Natural killer cell (primary cell): ENCODE measurements at regions not wholly inside any gene's neighbourhood (a gene's known extent, or its start where the extent isn't known, plus 50 kb on each side); places are given as distances from the start of the nearest gene placed in this dataset.

ENCODE experiments used
- ATAC-seq, 3 donors: fragments of 150-1000 bp in 2 of 3; fragments of 200-7000 bp in 1 of 3; cut with Tn5 transposase; 1 replicate in 1 of 3; 2 replicates in 2 of 3; pipeline ENCODE4 v1.10.0; 2021; ENCODE audit warnings: mild to moderate bottlenecking in 2 of 3, moderate library complexity in 2 of 3
- DNase-seq, 2 donors: peaks; one replicate each; pipeline versions ENCODE4 v3.0.0 to v3.0.0-alpha.2; 2013 to 2021; ENCODE audit warnings: mixed read lengths in 1 of 2
- H3K27ac ChIP-seq: one replicate; pipeline ENCODE4 v1.5.1; 2013; ENCODE audit warnings: mild to moderate bottlenecking, low read length
- H3K27me3 ChIP-seq: one replicate; pipeline ENCODE4 v1.6.1; 2013; ENCODE audit warnings: low read length; ENCODE audit not compliant: control insufficient read depth, insufficient read depth
- H3K36me3 ChIP-seq: one replicate; pipeline ENCODE4 v1.6.1; 2013; ENCODE audit warnings: low read length; ENCODE audit not compliant: control insufficient read depth, insufficient read depth
- H3K4me1 ChIP-seq: one replicate; pipeline ENCODE4 v1.6.1; 2013; ENCODE audit warnings: low read length; ENCODE audit not compliant: control insufficient read depth, insufficient read depth
- H3K4me3 ChIP-seq: one replicate; pipeline ENCODE4 v1.5.1; 2013; ENCODE audit warnings: low read length
- H3K9me3 ChIP-seq: one replicate; pipeline ENCODE4 v1.6.1; 2013; ENCODE audit warnings: low read length; ENCODE audit not compliant: control insufficient read depth, insufficient read depth
- H3K27ac Mint-ChIP-seq, 2 donors: one replicate each; pipeline ENCODE4 v1.8.0; 2022; ENCODE audit warnings: mild to moderate bottlenecking in 2 of 2, mixed read lengths in 2 of 2, moderate library complexity in 1 of 2
- H3K27me3 Mint-ChIP-seq, 2 donors: one replicate each; pipeline ENCODE4 v1.8.0; 2022; ENCODE audit warnings: low read depth in 2 of 2, mixed read lengths in 2 of 2
- H3K36me3 Mint-ChIP-seq: one replicate; pipeline ENCODE4 v1.8.0; 2022; ENCODE audit warnings: mixed read lengths
- H3K4me1 Mint-ChIP-seq, 2 donors: one replicate each; pipeline ENCODE4 v1.8.0; 2022; ENCODE audit warnings: mixed read lengths in 2 of 2
- H3K4me3 Mint-ChIP-seq: one replicate; pipeline ENCODE4 v1.8.0; 2022; ENCODE audit warnings: mild to moderate bottlenecking, moderate library complexity, mixed read lengths
- H3K9me3 Mint-ChIP-seq, 2 donors: one replicate each; pipeline ENCODE4 v1.8.0; 2022; ENCODE audit warnings: mixed read lengths in 2 of 2
- WGBS: methylation state at CpG from one replicate; pipeline ENCODE4 v1.1.7; 2013; ENCODE audit warnings: missing lambda C conversion rate; ENCODE audit not compliant: insufficient coverage; 5-methylcytosine and 5-hydroxymethylcytosine counted together
- intact Hi-C: fragments of 100-400 bp; cut with micrococcal nuclease; formaldehyde crosslinking; loops from one replicate; pipeline ENCODE4 v1.14.2; 2022
- TF ChIP-seq, protein P1 (sequence below): fragments of 200-600 bp; IDR thresholded peaks from one replicate; pipeline ENCODE4 v1.8.0; 2022; ENCODE audit warnings: antibody characterized with exemption

DNA sequence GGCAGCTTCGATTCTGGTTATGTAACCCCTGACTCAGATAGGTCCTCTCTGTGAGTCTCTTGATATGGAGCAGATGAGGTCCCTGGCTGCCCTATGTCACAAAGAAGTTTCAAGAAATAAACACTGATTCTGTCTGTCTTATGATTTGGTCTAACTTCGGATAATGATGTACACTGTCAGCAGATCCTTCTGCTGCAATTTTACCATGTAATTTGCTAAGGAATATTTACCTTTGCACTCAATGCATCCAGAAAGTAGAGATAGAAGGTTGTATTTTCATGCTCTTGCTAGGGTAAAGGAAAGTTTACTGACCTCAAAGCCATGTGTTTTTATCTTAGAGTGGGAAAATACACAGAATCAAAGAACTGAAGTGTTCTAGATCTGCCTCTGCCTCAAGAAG lies 98.2 kb downstream of the KLF5 start:
- Mint-ChIP-seq H3K36me3 (no peaks in the 10 kb centered on the region), H3K27ac (no peak overlapping the region), H3K9me3 (peaks cover 0 to 3% of the 10 kb centered on the region in 2 donors), H3K27me3 (peaks cover 0 to 3% of the 10 kb centered on the region in 2 donors), H3K4me1 (no peaks in the 10 kb centered on the region), H3K4me3 (no peak overlapping the region)
- Histone ChIP-seq H3K4me1 (no peaks in the 10 kb centered on the region), H3K27ac (no peak overlapping the region), H3K27me3 (no peaks in the 10 kb centered on the region), H3K4me3 (no peak overlapping the region), H3K9me3 (no peaks in the 10 kb centered on the region), H3K36me3 (no peaks in the 10 kb centered on the region)
- 77% methylated on average over 2 of the region's 2 CpGs for WGBS
- no peak for DNase-seq
- no peak for ATAC-seq
- intact Hi-C loops, result no loop called here
- TF ChIP-seq, protein P1, sequence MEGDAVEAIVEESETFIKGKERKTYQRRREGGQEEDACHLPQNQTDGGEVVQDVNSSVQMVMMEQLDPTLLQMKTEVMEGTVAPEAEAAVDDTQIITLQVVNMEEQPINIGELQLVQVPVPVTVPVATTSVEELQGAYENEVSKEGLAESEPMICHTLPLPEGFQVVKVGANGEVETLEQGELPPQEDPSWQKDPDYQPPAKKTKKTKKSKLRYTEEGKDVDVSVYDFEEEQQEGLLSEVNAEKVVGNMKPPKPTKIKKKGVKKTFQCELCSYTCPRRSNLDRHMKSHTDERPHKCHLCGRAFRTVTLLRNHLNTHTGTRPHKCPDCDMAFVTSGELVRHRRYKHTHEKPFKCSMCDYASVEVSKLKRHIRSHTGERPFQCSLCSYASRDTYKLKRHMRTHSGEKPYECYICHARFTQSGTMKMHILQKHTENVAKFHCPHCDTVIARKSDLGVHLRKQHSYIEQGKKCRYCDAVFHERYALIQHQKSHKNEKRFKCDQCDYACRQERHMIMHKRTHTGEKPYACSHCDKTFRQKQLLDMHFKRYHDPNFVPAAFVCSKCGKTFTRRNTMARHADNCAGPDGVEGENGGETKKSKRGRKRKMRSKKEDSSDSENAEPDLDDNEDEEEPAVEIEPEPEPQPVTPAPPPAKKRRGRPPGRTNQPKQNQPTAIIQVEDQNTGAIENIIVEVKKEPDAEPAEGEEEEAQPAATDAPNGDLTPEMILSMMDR, result no peak

DNA sequence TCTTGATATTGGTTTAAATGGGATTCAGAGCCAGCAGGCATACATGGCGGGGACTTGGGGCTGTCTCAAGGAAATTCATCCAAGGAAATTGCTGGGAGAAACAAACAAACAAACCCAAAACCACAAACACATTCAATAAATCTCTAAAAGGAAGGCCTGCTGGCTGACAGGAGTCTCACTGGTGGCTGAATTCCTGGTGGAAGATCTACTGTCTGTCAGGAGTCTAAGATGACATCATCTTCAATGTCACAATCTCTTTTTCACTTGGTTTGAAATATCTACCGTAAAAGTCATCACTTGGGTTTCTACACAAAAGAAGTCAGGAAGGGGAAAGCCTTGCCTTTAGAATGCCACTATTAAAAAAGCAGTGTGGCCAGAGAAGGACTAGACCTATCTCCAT lies 87.9 kb downstream of the KLF5 start:
- Histone ChIP-seq H3K36me3 (no peaks in the 10 kb centered on the region), H3K9me3 (no peaks in the 10 kb centered on the region), H3K27ac (no peak overlapping the region), H3K4me1 (no peaks in the 10 kb centered on the region), H3K27me3 (no peaks in the 10 kb centered on the region), H3K4me3 (no peak overlapping the region)
- 100% methylated on average over 1 of the region's 2 CpGs for WGBS
- intact Hi-C loops, result no loop called here
- no peaks in the 10 kb centered on the region for H3K36me3 Mint-ChIP-seq
- ATAC-seq (no peak), DNase-seq (no peak)
- H3K4me3 Mint-ChIP-seq, result no peak overlapping the region
- no peaks in the 10 kb centered on the region for H3K27me3 Mint-ChIP-seq
- no peaks in the 10 kb centered on the region for H3K9me3 Mint-ChIP-seq
- H3K4me1 Mint-ChIP-seq, result no peaks in the 10 kb centered on the region
- no peak overlapping the region for H3K27ac Mint-ChIP-seq
- TF ChIP-seq, protein P1, result no peak

DNA sequence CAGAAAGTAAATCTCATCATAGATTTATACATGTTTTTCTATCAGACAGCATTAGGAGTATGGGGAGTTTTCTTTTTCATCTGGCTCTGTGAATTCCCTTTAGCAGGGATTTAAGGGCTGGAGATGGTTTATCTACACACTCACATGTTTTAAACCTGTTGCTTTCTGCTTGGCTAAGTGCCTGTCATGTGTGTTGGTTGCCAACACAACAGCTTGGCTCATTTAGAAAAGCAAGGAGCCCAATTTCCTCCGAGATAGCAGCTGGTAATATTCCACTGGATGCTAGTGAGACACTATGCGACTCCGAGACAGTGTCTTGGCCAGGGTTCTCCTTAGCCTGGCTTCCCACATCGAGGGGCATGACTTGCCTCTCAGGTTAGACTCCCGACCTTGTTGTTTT lies 83.3 kb downstream of the KLF5 start:
- H3K27me3 ChIP-seq, result no peaks in the 10 kb centered on the region
- DNase-seq, result no peak
- no peaks in the 10 kb centered on the region for H3K9me3 Mint-ChIP-seq
- no peak overlapping the region for H3K27ac Mint-ChIP-seq
- H3K4me3 Mint-ChIP-seq, result no peak overlapping the region
- H3K36me3 ChIP-seq, result no peaks in the 10 kb centered on the region
- TF ChIP-seq, protein P1, result no peak
- no peak overlapping the region for H3K27ac ChIP-seq
- no peaks in the 10 kb centered on the region for H3K4me1 ChIP-seq
- no peaks in the 10 kb centered on the region for H3K27me3 Mint-ChIP-seq
- no peaks in the 10 kb centered on the region for H3K36me3 Mint-ChIP-seq
- 86% methylated on average over 5 of the region's 5 CpGs for WGBS
- H3K4me3 ChIP-seq, result no peak overlapping the region
- H3K4me1 Mint-ChIP-seq, result no peaks in the 10 kb centered on the region
- ATAC-seq, result no peak
- no peaks in the 10 kb centered on the region for H3K9me3 ChIP-seq
- intact Hi-C loops, result no loop called here

DNA sequence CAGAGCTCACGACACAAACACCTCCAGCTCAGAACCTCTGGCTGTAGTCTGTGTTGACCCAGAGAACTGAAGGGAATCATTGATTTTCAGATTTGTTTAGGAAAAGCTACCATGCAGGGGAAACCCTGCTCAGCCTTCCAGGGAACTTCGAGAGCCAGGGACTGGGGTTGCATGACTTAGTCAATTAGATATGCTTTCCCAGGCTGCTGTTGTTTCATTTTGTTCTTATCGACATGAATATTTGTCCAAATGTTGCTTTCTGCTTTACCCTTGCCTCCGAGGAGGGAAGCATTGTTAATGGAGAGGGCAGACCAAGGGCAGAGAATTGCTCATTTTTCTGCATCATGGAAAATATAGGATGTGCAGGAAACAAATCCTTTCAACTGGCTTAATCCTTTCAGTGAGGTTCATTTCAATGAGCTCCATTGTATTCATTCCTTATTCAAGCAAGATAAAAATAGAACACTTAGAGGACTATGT lies 82.5 kb downstream of the KLF5 start:
- TF ChIP-seq, protein P1, result no peak
- 91% methylated on average over 4 of the region's 4 CpGs for WGBS

More for the DNA sequence above, 82.5 kb downstream of the KLF5 start:
- no peaks in the 10 kb centered on the region for H3K4me1 ChIP-seq
- Mint-ChIP-seq H3K27ac (no peak overlapping the region), H3K27me3 (no peaks in the 10 kb centered on the region), H3K4me3 (no peak overlapping the region), H3K36me3 (no peaks in the 10 kb centered on the region), H3K9me3 (no peaks in the 10 kb centered on the region), H3K4me1 (no peaks in the 10 kb centered on the region)
- H3K27me3 ChIP-seq, result no peaks in the 10 kb centered on the region
- no peak overlapping the region for H3K4me3 ChIP-seq
- ATAC-seq (no peak), DNase-seq (no peak)
- no peaks in the 10 kb centered on the region for H3K36me3 ChIP-seq
- intact Hi-C loops, result no loop called here
- H3K27ac ChIP-seq, result no peak overlapping the region
- H3K9me3 ChIP-seq, result no peaks in the 10 kb centered on the region
